ENCODE measurements at regions not wholly inside any gene's neighbourhood (a gene's known extent, or its start where the extent isn't known, plus 50 kb on each side); places are given as distances from the start of the nearest gene placed in this dataset.

DNA sequence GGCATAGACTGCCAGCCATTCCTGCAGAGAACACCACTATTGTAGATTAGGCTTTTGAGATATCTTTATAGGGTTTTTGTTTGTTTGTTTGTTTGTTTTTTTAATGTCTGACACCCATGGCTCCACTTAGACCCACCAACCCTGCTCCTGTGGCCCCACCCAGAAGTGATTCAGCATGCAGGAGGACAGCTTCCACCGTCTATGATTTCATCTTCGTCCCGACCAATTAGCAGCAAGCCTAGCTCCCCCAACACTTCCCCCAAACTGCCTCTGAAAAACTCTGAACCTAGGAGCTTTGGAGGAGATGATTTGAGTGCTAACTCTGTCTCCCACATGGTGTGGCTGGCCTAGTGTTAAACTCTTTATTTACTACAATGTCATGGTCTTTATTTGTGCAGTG is 108.3 kb upstream of the RXFP2 start:
- CTCF ChIA-PET: interaction anchor here (0.9 kb wide), 1 partner anchor 13 kb away, joined by 3 read pairs; no protein-coding TSS in a partner anchor
- ATAC-seq (no peak), DNase-seq (ENCODE audit: low read depth, low spot score) (no peak), FAIRE-seq (no peak)
- in situ Hi-C loops (cut with MboI): no loop called here
- no peak overlapping the region for H3K4me2 ChIP-seq (ENCODE audit: control insufficient read depth, insufficient read depth)
- no peak overlapping the region for H3K9ac ChIP-seq (ENCODE audit: control insufficient read depth, insufficient read depth, low read length)
- no TSS peak for BruUV-seq (replicated peaks)
- intact Hi-C loops (cut with micrococcal nuclease; ENCODE audit: unreplicated experiment): no loop called here
- no peaks in the 10 kb centered on the region for H3K27me3 ChIP-seq (replicated peaks in 1 of 2; ENCODE audit: control insufficient read depth in 2 of 2, insufficient read depth in 2 of 2, low read length in 1 of 2)
- no peak overlapping the region for H2AFZ ChIP-seq (ENCODE audit: control insufficient read depth, low read depth, low read length)
- SMC1A ChIA-PET (ENCODE audit: uncharacterized antibody, unreplicated experiment): no interaction called here
- RAD21 ChIA-PET (ENCODE audit: unreplicated experiment): no interaction called here
- H3K36me3 ChIP-seq (ENCODE audit: control insufficient read depth in 2 of 2, insufficient read depth in 2 of 2, low read length in 1 of 2): no peaks in the 10 kb centered on the region
- H3K4me1 ChIP-seq (ENCODE audit: control insufficient read depth, insufficient read depth, low read length): no peaks in the 10 kb centered on the region
- TF ChIP-seq JUND (IDR thresholded peaks at IDR 0.05; ENCODE audit: low read depth, low read length) (no peak), ZNF207 (IDR thresholded peaks at IDR 0.05; ENCODE audit: borderline replicate concordance) (no peak), IKZF2 (IDR thresholded peaks at IDR 0.05) (no peak), KDM1A (IDR thresholded peaks at IDR 0.05; ENCODE audit: borderline replicate concordance) (no peak)
- no peaks in the 10 kb centered on the region for H3K9me3 ChIP-seq (replicated peaks; ENCODE audit: control insufficient read depth, insufficient read depth, low read length)
- H3K4me3 ChIP-seq: no peak overlapping the region
- POLR2A ChIA-PET: interaction anchor here (0.6 kb wide), 1 partner anchor 126 kb away, joined by 4 read pairs; no protein-coding TSS in a partner anchor
- H3K27ac ChIP-seq (ENCODE audit: control insufficient read depth, insufficient read depth): no peak overlapping the region
- H3K79me2 ChIP-seq (ENCODE audit: control insufficient read depth, insufficient read depth, low read length): no peaks in the 10 kb centered on the region
- WGBS (ENCODE audit: insufficient coverage, insufficient replicate concordance, low lambda C conversion rate, missing lambda C conversion rate): 2% methylated on average over 3 of the region's 3 CpGs
- no peaks in the 10 kb centered on the region for H4K20me1 ChIP-seq (ENCODE audit: control insufficient read depth, insufficient read depth)

DNA sequence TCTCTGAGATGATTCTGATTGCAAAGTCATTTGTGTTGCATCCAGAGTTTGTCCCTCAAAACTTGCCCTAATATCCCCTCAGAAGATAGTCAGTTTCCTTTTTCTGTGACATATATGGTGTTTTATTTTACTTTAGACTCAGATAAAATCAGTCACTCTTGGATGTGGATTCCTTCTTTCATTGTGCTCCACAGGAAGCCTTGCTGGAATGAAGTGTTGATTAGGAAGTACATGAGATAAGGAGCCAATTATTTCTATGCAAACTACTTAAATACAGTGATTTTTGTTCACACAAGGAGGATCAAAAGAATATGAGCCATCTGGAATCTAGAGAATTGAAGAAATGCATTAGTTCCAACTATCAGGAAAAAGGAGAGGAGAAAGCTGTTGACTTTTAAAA is 107.6 kb upstream of the RXFP2 start:
- Histone ChIP-seq H3K4me1 (ENCODE audit: control insufficient read depth, insufficient read depth, low read length) (no peaks in the 10 kb centered on the region), H3K9me3 (replicated peaks; ENCODE audit: control insufficient read depth, insufficient read depth, low read length) (no peaks in the 10 kb centered on the region), H3K27me3 (replicated peaks in 1 of 2; ENCODE audit: control insufficient read depth in 2 of 2, insufficient read depth in 2 of 2, low read length in 1 of 2) (no peaks in the 10 kb centered on the region), H3K27ac (ENCODE audit: control insufficient read depth, insufficient read depth) (no peak overlapping the region), H3K36me3 (ENCODE audit: control insufficient read depth in 2 of 2, insufficient read depth in 2 of 2, low read length in 1 of 2) (no peaks in the 10 kb centered on the region), H2AFZ (ENCODE audit: control insufficient read depth, low read depth, low read length) (no peak overlapping the region), H3K4me3 (no peak overlapping the region), H3K79me2 (ENCODE audit: control insufficient read depth, insufficient read depth, low read length) (no peaks in the 10 kb centered on the region), H3K9ac (ENCODE audit: control insufficient read depth, insufficient read depth, low read length) (no peak overlapping the region), H4K20me1 (ENCODE audit: control insufficient read depth, insufficient read depth) (no peaks in the 10 kb centered on the region), H3K4me2 (ENCODE audit: control insufficient read depth, insufficient read depth) (no peak overlapping the region)
- intact Hi-C loops (cut with micrococcal nuclease; ENCODE audit: unreplicated experiment) (no loop called here), in situ Hi-C loops (cut with MboI) (no loop called here)
- no TSS peak for BruUV-seq (replicated peaks)
- ChIA-PET SMC1A (ENCODE audit: uncharacterized antibody, unreplicated experiment) (no interaction called here), CTCF (interaction anchor here (0.9 kb wide), 1 partner anchor 12 kb away, joined by 3 read pairs; no protein-coding TSS in a partner anchor), POLR2A (no interaction called here), RAD21 (ENCODE audit: unreplicated experiment) (no interaction called here)
- ATAC-seq: no peak
- FAIRE-seq: no peak
- no peak for DNase-seq (ENCODE audit: low read depth, low spot score)
- no peak for TF ChIP-seq BCL11A (IDR thresholded peaks at IDR 0.05; ENCODE audit: low read depth, low read length)

Data from GM12878 (cell line).